Ovary (tissue), 7 donors: ENCODE measurements at regions not wholly inside any gene's neighbourhood (a gene's known extent, or its start where the extent isn't known, plus 50 kb on each side); places are given as distances from the start of the nearest gene placed in this dataset.

Source experiments
- DNase-seq, 5 donors: peaks; one replicate each; pipeline ENCODE4 v3.0.0-alpha.2; 2019 to 2020
- H3K27ac ChIP-seq, 2 donors: fragments of 200-600 bp; one replicate each; pipeline versions ENCODE4 v1.5.1 to v1.8.0; 2019 to 2022
- H3K27me3 ChIP-seq: fragments of 200-600 bp; one replicate; pipeline ENCODE4 v1.8.0; 2022
- H3K36me3 ChIP-seq: fragments of 200-600 bp; sonication (generic); one replicate; pipeline ENCODE4 v1.5.1; 2019
- H3K4me1 ChIP-seq: one replicate; pipeline ENCODE4 v1.8.1; 2013; ENCODE audit warnings: mild to moderate bottlenecking, moderate library complexity; ENCODE audit not compliant: insufficient read depth
- H3K4me3 ChIP-seq: fragments of 200-600 bp; sonication (generic); one replicate; pipeline ENCODE4 v1.5.1; 2017
- H3K9me3 ChIP-seq, 2 donors: fragments of 200-600 bp in 1 of 2; sonication (generic) in 1 of 2; one replicate each; pipeline versions ENCODE4 v1.5.1 to v1.8.1; 2013 to 2019; ENCODE audit warnings: mild to moderate bottlenecking in 1 of 2, moderate library complexity in 1 of 2
- EP300 ChIP-seq: sonication (generic); formaldehyde crosslinking; IDR thresholded peaks from one replicate; pipeline ENCODE4 v1.6.1; 2017; ENCODE audit warnings: antibody characterized with exemption
- POLR2A ChIP-seq: fragments of 450-650 bp; IDR thresholded peaks from one replicate; pipeline ENCODE4 v1.6.1; 2017; ENCODE audit warnings: antibody characterized with exemption, mild to moderate bottlenecking, moderate library complexity
- WGBS, 3 donors: extraction: QIAGEN DNeasy Blood & Tissue Kit in 1 of 3; methylation state at CpG; one replicate each; pipeline versions ENCODE4 v1.1.5 to v1.1.7; 2013 to 2017; 5-methylcytosine and 5-hydroxymethylcytosine counted together
- intact Hi-C, 4 donors: fragments of 100-400 bp; cut with DNase I; formaldehyde crosslinking; loops; one replicate each; pipeline versions ENCODE4 v1.11.0 to v1.15.1; 2022 to 2023
- TF ChIP-seq, protein P1 (sequence below), 3 donors: fragments of 450-650 bp in 2 of 3; fragments of 200-600 bp in 1 of 3; IDR thresholded peaks; one replicate each; pipeline versions ENCODE4 v1.5.1 to v1.8.0; 2016 to 2022; ENCODE audit warnings: antibody characterized with exemption in 3 of 3, mild to moderate bottlenecking in 1 of 3
- donor health status: DM: no; HTN: no; CAD: no; lungs with moderate emphysema.
- donor health status: DM: no; HTN: no; CAD: no.
- donor health status: Bipolar disorder and iron deficiency.
- donor health status: DM: no; HTN: no; CAD: no.
- donor health status: DM: yes; HTN: yes; CAD: no.

DNA sequence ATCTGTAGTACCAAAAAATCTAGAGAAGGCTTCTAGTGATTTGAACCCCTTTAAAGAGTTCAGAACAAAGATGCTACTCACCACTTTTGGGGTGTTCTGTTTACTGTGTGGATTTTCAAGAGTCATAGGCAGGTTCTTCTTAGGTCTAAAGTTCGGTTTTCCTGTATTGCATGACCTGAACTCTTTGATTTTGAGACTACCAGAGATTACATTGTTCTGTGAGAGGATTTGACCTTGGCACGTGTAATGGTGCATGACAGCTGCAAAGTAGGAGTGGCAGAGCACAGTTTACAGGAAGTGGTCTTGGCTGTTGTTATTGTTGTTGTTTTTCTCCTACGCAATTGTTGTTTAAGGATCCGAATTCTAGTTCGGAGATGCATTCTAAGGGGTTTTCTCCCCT lies 592.7 kb downstream of the EPHA7 start:
- intact Hi-C loops: no loop called here
- H3K4me3 ChIP-seq: no peak overlapping the region
- no peak overlapping the region for H3K27ac ChIP-seq
- no peak for DNase-seq
- H3K9me3 ChIP-seq: no peaks in the 10 kb centered on the region
- WGBS, 3 donors: 38 to 62% (median 47%) methylated on average over 5 of the region's 5 CpGs
- H3K36me3 ChIP-seq: no peaks in the 10 kb centered on the region
- H3K4me1 ChIP-seq: no peaks in the 10 kb centered on the region
- TF ChIP-seq, protein P1, sequence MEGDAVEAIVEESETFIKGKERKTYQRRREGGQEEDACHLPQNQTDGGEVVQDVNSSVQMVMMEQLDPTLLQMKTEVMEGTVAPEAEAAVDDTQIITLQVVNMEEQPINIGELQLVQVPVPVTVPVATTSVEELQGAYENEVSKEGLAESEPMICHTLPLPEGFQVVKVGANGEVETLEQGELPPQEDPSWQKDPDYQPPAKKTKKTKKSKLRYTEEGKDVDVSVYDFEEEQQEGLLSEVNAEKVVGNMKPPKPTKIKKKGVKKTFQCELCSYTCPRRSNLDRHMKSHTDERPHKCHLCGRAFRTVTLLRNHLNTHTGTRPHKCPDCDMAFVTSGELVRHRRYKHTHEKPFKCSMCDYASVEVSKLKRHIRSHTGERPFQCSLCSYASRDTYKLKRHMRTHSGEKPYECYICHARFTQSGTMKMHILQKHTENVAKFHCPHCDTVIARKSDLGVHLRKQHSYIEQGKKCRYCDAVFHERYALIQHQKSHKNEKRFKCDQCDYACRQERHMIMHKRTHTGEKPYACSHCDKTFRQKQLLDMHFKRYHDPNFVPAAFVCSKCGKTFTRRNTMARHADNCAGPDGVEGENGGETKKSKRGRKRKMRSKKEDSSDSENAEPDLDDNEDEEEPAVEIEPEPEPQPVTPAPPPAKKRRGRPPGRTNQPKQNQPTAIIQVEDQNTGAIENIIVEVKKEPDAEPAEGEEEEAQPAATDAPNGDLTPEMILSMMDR (IDR thresholded peaks at IDR 0.05): no peak
- TF ChIP-seq POLR2A (no peak), EP300 (no peak)
- H3K27me3 ChIP-seq: no peaks in the 10 kb centered on the region

DNA sequence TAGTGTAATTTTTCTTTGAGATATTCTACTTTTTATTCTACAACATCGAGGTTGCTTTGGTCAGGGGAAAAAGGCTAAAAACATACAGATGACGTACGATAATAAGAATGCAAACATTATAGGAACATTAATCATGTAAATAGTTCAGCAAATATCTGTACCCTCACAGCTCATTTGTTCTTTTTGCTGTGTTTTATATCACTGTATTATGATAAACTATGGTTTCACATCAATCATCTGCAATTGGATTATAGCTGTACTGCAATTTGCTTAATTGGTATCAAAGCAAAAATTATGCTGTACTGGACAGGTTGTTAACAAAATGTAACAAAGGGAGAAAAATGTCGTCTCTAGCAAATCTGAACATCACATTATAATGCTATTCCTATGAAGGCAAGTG lies 597.1 kb downstream of the EPHA7 start:
- Histone ChIP-seq H3K36me3 (no peaks in the 10 kb centered on the region), H3K27me3 (no peaks in the 10 kb centered on the region), H3K4me3 (no peak overlapping the region), H3K4me1 (no peaks in the 10 kb centered on the region), H3K27ac (no peak overlapping the region), H3K9me3 (no peaks in the 10 kb centered on the region)
- WGBS, 3 donors: 20 to 29% (median 27%) methylated on average over 4 of the region's 4 CpGs
- TF ChIP-seq EP300 (no peak), POLR2A (no peak)
- TF ChIP-seq, protein P1 (IDR thresholded peaks at IDR 0.05): no peak
- DNase-seq: no peak
- intact Hi-C loops: no loop called here

DNA sequence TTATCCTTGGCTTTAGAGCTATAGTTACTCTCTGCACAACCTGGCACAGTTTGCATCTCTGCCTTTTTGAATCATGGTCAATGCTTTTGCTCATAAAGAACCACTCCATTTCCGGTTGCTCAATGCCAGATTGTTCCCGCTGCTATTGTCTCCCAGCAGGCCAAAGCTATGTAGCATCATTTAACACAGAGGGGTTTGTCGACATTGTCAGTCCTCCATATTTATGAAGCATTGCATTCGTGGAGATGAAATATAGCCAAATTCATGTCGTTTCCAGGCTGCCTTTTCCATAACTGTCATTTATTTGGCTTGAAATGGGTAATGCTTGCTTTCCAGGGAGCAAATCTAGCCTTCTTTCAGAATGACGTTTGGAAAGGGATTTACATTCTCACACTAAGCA lies 598.8 kb downstream of the EPHA7 start:
- no peak overlapping the region for H3K27ac ChIP-seq
- intact Hi-C loops: no loop called here
- no peaks in the 10 kb centered on the region for H3K4me1 ChIP-seq
- no peak overlapping the region for H3K4me3 ChIP-seq
- H3K9me3 ChIP-seq: no peaks in the 10 kb centered on the region
- TF ChIP-seq EP300: no peak
- TF ChIP-seq, protein P1 (IDR thresholded peaks at IDR 0.05): no peak
- no peak for TF ChIP-seq POLR2A
- no peaks in the 10 kb centered on the region for H3K27me3 ChIP-seq
- H3K36me3 ChIP-seq: no peaks in the 10 kb centered on the region
- WGBS, 3 donors: 71 to 75% (median 74%) methylated on average over 6 of the region's 6 CpGs
- DNase-seq: no peak

DNA sequence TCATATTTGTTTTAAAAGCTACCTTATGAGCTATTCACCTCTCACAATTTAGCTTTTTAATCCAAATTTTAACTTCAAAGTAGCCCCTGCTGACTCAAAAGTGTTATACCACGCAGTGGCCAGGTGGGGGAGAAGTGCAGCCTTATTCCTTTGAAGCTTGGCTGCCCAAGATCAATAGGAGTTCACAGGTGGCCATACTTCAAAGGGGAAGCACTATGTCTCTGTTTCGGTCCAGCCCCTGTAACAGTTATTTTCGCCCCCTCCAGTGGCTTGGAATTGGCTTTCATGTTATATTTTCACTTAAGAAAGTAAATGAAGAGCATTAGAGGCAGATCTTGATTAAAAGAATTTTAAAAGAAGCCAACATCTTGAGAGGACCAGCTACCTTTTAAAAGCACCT lies 608.4 kb downstream of the EPHA7 start:
- Histone ChIP-seq H3K27ac (no peak overlapping the region), H3K9me3 (no peaks in the 10 kb centered on the region), H3K27me3 (no peaks in the 10 kb centered on the region), H3K36me3 (no peaks in the 10 kb centered on the region), H3K4me1 (no peaks in the 10 kb centered on the region), H3K4me3 (no peak overlapping the region)
- TF ChIP-seq POLR2A (no peak), EP300 (no peak)
- TF ChIP-seq, protein P1 (IDR thresholded peaks at IDR 0.05): no peak
- no peak for DNase-seq
- WGBS, 3 donors: 10 to 18% (median 15%) methylated on average over 3 of the region's 3 CpGs
- intact Hi-C loops: no loop called here

DNA sequence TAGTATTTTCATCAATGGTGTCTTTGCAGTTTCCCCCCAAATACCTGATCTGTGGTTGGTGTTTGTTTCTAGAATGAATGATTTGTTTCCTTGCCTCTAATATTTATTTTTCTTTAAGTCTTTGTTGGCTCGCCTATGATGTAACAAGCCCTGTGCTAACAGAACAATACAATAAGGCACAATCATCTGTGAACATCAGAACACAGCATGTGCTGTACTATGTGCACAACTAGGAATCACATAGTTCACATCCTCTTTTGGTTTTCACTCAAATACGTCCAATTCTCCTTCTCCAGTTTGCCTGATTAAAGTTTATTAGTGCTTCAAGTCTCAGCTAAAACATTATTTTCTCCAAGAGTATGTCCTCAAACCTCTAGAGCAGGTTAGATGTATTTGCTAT lies 613.1 kb downstream of the EPHA7 start:
- 68 to 69% (median 69%) methylated on average over 2 of the region's 2 CpGs for WGBS, 3 donors
- DNase-seq: no peak
- Histone ChIP-seq H3K36me3 (no peaks in the 10 kb centered on the region), H3K27me3 (no peaks in the 10 kb centered on the region), H3K9me3 (no peaks in the 10 kb centered on the region), H3K27ac (no peak overlapping the region), H3K4me3 (no peak overlapping the region), H3K4me1 (no peaks in the 10 kb centered on the region)
- no peak for TF ChIP-seq EP300
- TF ChIP-seq, protein P1 (IDR thresholded peaks at IDR 0.05): no peak
- TF ChIP-seq POLR2A: no peak
- intact Hi-C loops: no loop called here
